Right lobe of liver (tissue), 4 donors: ENCODE measurements at regions not wholly inside any gene's neighbourhood (a gene's known extent, or its start where the extent isn't known, plus 50 kb on each side); places are given as distances from the start of the nearest gene placed in this dataset.

Experiments used
- CTCF ChIP-seq, 4 donors: fragments of 200-600 bp in 3 of 4; fragments of 450-650 bp in 1 of 4; IDR thresholded peaks; one replicate each; pipeline versions ENCODE4 v1.5.1 to v1.8.0; 2016 to 2022; ENCODE audit warnings: antibody characterized with exemption in 4 of 4, mild to moderate bottlenecking in 2 of 4
- POLR2A ChIP-seq: fragments of 450-650 bp; IDR thresholded peaks from one replicate; pipeline ENCODE4 v1.6.1; 2017; ENCODE audit warnings: antibody characterized with exemption, mild to moderate bottlenecking
- donor health status: DM: no; HTN: no; CAD: no.
- donor health status: DM: no; HTN: no; CAD: no.
- donor health status: DM: no; HTN: yes; CAD: no.

GRCh38 chr13:69213396-69213795 lies 894.2 kb upstream of the ATXN8OS start:
- no peak for TF ChIP-seq POLR2A
- no peak for TF ChIP-seq CTCF (IDR thresholded peaks at IDR 0.05)
